ENCODE measurements at regions not wholly inside any gene's neighbourhood (a gene's known extent, or its start where the extent isn't known, plus 50 kb on each side); places are given as distances from the start of the nearest gene placed in this dataset.

DNA sequence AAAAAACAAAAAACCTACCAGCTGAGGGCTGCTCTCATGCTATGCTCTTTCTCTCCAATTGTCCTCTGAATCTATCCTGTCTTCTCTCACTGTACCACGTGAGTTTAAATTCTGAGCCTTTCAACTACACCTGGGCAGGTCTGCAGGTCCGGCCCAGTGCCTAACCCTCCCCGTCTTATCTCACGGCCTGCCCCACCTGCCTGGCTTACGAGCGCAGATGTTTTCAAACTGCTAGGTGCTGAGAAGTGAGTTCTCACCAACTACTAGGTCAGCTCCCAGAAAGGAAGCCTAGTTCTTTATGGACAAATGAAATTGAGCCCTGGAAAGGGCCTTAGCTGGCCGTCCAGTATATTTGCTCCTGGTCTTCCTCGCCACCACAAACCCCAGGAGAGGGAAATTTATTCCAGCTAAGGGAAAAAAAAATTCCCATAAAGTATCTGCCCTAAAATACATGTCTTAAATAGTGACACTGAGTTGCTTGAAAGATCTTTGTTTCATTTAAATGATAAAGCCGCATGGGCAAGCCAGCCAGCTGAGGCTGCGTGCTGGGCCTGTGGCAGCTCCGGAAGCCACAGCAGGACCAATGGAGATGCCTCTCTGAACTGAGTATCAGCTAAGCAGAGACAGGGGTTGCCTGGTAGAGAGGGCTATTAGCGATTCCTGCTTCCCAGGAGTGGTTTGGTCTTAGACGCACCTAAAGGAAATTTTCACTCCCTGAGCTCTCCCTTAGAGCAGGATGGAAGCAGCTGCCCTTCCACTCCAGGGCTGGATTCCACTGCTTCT lies 92.5 kb upstream of the NCK2 start:
- no peak for TF ChIP-seq CTCF (IDR thresholded peaks at IDR 0.05)
- no peak for TF ChIP-seq EZH2phosphoT487 (IDR thresholded peaks at IDR 0.05)
